Suppressor macrophage treated with lipopolysaccharide for 1 hour (primary cell): ENCODE measurements at regions not wholly inside any gene's neighbourhood (a gene's known extent, or its start where the extent isn't known, plus 50 kb on each side); places are given as distances from the start of the nearest gene placed in this dataset.

Experiments
- DNase-seq, 3 donors: peaks; one replicate each; pipeline ENCODE4 v3.0.0-alpha.2; 2020 to 2022

DNA sequence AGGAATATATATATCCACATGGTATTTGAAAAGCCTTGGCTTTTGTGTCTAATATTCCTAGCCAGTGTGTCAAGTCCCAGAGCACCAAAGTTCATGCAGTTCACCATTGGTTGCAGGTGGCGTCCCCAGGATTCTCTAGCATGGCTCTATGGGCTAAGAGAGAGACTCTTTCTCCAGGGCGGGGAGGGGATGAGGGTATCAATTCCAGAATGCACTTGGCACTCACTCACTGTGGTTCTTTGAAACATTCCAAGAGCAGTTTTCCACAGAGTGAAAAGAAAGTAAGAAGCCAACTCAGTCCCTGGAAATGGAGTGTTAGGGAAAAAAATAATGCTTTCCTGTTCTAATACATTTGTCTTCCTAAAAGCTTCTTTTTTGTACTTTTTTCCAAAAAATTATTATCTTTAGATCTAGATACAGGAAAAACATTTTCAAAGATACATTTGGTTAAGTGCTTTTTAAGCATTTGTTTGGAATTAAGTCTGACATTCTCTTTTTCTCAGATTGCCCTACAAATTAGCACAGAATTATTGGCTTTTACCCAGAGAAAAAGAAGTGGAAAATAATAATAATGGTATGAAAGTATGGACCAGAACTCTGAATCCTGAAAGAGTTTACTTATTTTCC, 239.9 kb downstream of the PAX3 start:
- DNase-seq, result no peak

- DNase-seq, result peak; percentile 26 to 60 (median 43)
These were observed 241.3 kb downstream of the PAX3 start for GRCh38 chr2:222057347-222058073.

DNA sequence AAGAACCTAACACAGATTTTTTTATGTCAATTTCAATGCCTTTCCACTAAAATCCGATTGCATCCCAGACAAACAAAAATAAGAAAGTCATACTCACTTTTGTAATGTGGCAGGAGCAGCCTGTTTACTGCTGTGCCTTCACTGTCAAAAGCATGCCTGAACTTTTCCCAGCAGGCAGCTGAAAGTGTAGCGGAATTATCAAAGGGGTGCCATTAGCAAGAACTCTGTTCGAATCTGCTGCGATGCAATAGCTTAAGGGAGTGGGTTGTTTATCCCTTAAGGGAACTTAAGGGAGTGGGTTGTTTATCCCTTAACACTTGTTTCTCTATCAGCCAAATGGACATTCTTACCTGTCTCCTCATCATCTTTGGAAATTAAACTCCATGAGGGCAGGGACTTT, 243.5 kb downstream of the PAX3 start:
- no peak for DNase-seq

DNA sequence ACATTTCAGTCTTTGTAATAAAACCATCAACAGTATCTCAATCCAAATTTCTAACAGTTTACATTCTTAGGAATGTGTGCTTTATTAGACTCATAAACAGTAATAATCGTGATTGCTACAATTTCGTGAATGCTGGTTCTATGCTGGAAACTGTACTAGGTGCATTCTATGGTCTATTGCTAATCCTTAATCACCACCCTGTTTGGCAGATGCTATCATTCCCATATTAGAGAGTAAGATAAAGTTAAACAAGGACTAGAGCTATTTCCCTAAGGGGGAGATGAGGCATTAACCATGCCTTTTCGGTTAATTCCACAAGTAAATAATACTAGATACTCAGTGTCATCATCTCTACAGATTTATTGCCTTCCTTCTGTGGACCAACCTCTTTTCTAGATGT, 244.0 kb downstream of the PAX3 start:
- no peak for DNase-seq

DNA sequence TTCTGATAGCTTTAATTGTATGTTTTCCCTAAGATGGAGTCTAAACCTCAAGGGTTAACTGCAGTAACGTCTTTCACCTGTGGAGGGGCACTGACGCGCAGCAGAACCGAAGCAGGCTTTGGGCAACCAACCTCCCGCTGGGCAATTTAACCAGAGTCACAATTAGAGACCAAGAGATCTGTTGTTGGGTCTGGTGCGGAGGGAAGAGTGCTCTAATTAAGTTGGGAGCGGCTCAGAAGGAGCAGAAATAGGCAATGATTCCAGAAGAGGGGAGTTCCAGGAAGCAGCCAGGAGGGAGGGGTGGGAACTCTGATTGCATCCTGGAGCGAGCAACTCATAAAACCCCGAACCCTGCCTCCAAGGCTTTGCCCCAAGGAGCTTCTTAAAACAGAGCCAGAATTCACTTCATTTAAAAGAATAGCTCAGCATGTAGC, 245.8 kb downstream of the PAX3 start:
- DNase-seq, result no peak

GRCh38 chr2:222050981-222051380, 247.8 kb downstream of the PAX3 start:
- no peak for DNase-seq

DNA sequence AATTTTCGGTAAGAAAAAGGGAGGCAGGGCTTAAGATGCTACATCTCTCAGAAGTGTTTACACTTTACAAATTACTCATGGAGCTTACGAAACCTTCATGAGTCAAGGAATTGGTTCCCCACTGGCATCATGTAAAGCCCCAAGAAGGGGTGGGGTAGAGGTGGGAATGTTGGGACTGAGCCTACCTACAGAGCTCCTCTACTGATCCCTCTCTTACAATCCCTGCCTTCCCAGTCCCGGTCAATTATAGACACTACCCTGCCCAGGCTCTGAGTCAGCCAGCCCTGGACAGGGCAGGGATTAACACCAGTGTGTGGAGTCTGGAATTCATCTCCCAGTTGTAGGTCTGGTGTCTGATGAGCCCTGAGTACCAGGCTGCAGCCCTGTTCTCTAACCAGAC, 248.9 kb downstream of the PAX3 start:
- no peak for DNase-seq

DNA sequence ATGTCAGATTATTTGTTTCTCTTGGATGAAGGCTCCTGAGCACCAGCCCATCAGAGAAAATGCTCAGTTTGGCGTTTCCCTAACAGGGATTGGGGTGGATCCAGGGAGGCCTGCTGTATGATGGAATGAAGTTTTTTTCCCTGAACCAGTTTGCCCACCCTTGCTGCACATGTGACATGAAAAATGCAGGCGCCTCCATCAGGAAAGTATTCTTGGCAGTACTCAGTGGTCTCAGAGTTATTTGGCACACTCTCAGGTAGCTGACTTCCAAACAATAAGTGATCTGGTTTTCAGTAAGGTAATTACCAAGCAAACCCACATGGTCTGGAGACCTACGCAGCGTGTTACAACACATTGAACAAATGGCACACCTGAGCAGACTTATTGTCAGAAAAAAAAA, 254.9 kb downstream of the PAX3 start:
- DNase-seq, result no peak

DNA sequence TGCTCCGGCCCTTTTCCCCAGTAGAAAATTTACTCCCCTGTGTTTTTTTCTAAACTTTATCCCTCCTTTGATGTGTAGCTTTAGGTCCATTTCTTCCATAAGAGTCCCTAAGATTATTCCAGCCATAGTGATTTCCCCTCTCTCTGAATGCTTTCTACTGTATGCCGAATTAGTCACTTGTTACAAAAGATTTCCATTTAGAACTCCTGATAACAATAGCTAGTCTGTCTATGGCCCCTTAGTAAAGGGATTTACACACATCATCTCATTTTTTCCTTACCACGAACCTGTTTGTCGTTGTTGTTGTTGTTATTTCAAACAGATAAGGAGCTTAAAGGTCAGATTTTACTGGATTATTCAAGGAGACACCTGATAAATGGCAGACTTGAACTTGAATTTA, 256.1 kb downstream of the PAX3 start:
- DNase-seq, result no peak

DNA sequence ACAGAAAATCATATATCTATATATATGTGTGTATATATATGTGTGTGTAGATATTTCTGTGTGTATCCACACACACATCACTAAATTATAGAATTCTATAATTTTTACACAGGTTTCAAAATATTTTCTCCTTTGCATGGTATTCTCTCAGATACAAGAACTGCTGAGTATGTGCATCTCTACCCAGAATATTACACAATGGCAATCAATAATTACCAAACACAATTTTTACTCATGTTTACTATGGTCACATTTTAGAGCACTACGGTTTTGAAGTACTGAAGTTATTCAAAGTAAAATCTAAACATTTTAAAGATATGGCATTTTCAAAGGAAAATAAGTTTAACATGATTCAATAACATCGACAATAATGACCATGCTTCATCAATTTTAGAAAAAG, 258.5 kb downstream of the PAX3 start:
- DNase-seq, result no peak

DNA sequence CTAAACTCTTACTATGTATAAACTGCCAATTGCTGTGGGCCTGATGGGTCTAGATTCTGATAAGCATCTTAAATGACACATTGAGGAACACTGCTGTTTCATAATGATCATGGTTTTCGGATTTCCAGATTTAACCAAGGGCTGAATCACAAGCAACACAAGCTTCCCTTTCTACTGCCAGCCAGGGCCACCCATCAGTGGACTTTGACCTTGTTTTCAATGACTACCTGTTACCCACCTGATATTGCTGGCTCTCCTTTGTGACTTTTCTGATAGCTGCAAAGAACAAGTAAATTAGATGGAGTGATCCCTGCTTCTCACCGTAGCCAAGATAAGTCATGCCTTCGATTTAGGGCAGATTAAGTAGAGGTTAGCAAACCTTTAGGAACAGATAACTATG, 259.0 kb downstream of the PAX3 start:
- DNase-seq, result no peak

GRCh38 chr2:222038067-222038802, 260.6 kb downstream of the PAX3 start:
- no peak for DNase-seq

- no peak for DNase-seq
These were observed 261.6 kb downstream of the PAX3 start for GRCh38 chr2:222037211-222037610.

- DNase-seq, result no peak
These were observed 264.7 kb downstream of the PAX3 start for GRCh38 chr2:222034058-222034457.

GRCh38 chr2:222033541-222033940, 265.3 kb downstream of the PAX3 start:
- DNase-seq, result no peak

DNA sequence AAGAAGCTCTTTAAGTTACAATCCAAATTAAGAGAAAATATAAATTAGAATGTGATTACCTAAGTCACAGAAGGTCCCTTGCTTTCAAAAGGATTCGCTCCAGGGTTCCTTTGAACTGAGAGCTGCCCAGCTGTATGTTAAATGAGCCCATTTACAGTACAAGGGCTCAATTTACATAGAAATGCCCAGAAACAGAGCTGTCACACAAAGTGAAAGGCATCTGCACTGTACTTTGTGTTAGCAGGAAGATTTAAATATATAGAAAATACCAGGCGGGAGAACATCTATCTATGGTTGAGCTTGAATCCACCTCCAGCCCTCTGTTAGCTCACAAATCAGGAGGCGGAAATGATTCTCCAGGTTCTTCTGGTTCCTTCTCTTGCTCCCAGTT, 272.9 kb downstream of the PAX3 start:
- no peak for DNase-seq

DNA sequence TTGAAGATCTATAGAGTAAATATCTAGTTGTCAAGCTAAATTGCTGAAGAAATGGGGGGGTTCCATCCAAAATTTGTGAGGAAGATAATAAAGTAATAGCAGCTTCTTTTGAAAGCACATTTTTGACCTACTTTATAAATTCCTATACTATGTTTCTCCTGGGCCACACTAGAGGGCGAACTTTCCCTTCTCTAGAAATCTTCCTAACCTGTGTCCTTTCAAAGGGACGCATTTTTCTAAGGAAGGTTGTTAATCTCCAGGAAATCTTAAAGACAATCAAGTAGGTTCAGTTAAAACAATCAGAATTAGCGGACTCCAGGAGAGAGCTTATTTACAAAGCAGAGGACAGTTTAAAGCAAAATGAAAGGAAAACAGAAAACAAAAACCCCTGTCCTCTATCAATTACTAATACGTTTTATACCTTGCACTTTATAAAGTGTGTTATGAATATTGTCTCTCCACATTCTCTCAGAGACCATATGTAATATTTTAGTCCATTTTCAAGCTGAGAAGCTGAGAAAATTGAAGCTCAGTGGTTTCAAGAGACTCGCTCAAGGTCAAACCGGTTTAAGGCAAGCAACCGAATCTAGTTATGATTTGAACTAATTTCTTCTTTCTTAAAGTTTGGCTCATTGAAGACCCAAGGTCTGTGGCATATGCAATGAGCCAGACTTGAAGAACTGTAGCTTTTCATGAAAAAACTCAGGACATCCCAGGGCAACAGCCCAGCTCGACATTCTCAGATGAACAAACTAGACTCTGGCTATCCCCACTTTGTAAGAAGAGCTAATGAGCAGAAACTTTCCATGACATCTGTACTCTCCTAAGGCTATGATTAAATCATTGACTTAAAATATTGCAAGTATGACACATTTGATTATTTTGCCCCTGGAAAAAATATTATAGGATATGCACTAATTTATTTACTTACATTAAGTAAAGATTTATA, 273.6 kb downstream of the PAX3 start:
- DNase-seq, result peak; percentile 20 to 23 (median 21)

- no peak for DNase-seq
These were observed 281.4 kb downstream of the PAX3 start for GRCh38 chr2:222017252-222017850.

DNA sequence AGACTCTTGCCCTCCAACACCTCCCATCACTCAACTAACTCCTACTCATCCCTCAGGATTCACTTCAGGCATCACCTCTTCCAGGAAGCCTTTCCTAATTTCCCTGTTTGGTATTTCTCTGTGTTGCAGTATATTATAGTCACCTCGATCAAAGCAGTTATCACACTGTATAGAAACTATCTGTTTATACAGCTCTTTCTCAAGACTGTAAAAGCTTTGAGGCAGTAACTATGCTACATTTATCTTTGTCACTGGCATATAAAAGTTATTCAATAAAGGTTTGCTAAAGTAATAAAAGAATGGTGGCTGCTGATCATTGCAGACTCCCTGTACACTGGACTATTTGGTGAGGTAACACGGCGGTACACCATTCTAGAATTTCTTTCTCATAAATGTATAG, 284.9 kb downstream of the PAX3 start:
- DNase-seq, result no peak

- no peak for DNase-seq
These were observed 298.5 kb downstream of the PAX3 start for GRCh38 chr2:222000326-222000725.

- no peak for DNase-seq
These were observed 299.1 kb downstream of the PAX3 start for GRCh38 chr2:221999717-222000116.

- DNase-seq, result no peak
These were observed 299.6 kb downstream of the PAX3 start for GRCh38 chr2:221999166-221999565.

DNA sequence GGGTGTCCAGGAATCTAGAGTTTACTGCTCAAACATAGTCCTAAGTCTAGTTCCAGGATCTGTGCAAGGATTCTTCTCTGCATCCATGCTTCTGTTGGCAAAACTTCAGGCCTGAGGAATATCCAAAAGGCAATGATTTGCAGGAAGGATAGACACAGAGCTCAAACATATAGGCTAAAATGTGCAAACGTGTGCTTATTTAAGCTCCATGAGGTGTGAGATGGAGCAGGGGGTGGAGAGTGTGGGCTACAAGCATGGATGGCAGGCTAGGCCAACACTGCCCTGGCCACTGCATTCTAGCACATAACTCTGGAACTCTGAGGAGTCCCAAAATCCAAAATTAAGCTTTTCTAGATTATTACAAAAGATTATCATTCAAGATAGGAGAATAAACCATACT, 301.1 kb downstream of the PAX3 start:
- no peak for DNase-seq
